Stimulated activated CD8-positive, alpha-beta memory T cell treated with anti-CD3 and anti-CD28 coated beads, Interleukin-4, amount 100 ng/mL, for 48 hours (primary cell): ENCODE measurements at regions not wholly inside any gene's neighbourhood (a gene's known extent, or its start where the extent isn't known, plus 50 kb on each side); places are given as distances from the start of the nearest gene placed in this dataset.
"Not testable (repeated sequence)": the region's sequence is repeated elsewhere in the genome, so short reads cannot be mapped to it uniquely, and the experiment has no call there.

ENCODE experiments used
- DNase-seq: peaks from one replicate; pipeline ENCODE4 v3.0.0-alpha.2; 2020

DNA sequence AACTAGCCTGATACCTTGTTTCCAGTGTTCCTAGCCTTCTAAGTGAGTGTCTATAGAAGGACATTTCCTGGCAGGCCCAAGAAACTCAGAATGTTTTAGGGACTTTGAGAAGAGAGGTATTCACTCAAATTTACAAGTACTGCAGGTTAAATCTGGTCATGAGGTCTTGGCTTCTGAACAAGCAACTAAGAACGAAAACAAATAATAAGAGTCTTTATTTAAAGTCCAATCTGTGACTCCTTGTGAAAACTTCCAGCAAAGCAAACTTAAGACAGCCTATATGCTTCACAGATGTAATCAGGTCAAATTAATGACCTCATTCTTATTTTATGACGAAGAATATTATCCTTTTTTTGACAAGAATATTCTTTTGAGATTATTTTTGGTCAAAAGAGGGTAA is 79.4 kb upstream of the PRSS16 start:
- DNase-seq: no peak

DNA sequence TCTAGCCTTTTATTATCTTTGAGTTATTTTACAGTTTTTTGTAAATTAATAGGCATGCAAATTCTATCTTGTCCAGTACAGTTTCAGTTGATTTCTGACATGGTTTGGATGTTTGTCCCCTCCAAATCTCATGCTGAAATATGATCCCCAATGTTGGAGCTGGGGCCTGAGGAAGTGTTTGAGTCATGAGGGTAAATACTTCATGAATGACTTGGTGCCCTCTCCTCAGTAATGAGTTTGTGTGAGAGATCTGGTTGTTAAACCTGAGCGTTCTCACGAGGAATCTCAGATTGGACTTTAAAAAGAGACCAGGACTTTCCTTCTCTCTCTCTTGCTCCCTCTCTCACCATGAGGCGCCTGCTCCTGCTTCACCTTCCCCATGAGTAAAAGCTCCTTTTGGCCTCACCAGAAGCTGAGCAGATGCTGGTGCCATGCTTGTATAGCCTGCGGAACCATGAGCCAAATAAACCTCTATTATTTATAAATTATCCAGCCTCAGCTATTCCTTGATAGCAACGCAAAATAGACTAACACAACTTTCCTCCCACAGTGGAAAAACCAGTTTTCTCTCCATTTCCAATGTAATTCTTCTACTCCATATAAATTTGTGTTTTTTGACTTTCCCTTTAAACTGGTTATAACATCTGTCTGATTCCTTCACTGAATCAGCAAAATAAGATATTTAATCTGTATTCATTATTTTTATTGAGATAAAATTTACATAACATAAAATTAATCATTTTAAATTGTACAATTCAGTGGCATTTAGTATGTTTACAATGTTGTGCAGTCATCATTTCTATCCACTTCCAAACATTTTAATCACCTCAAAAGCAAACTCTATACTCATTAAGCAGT is 78.7 kb upstream of the PRSS16 start:
- DNase-seq: no peak

DNA sequence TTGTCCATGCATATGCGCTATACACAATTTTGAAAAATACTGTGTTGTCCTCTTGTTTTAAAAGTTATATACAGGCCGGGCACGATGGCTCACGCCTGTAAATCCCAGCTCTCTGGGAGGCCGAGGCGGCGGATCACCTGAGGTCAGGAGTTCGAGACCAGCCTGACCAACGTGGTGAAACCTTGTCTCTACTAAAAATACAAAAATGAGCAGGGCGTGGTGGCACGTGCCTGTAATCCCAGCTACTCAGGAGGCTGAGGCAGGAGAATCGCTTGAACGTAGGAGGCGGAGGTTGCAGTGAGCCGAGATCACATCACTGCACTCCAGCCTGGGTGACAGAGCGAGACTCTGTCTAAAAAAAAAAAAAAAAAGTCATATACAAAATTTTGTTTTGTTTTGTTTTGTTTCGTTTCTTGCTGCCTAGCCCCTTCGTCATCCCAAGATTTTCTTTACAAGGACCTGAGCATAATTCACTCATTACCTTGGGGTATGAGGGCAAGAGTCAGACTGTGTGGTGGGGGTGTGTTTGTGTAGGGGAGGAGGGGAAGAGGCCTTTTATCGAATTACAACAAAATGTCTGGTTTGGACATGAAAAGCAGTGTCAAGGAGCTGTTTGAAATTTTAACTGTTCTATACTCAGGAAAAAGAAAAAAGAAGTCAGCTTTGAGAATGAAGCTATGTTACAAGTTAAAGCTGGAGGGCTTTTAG is 74.8 kb upstream of the PRSS16 start:
- DNase-seq: not testable (repeated sequence)

DNA sequence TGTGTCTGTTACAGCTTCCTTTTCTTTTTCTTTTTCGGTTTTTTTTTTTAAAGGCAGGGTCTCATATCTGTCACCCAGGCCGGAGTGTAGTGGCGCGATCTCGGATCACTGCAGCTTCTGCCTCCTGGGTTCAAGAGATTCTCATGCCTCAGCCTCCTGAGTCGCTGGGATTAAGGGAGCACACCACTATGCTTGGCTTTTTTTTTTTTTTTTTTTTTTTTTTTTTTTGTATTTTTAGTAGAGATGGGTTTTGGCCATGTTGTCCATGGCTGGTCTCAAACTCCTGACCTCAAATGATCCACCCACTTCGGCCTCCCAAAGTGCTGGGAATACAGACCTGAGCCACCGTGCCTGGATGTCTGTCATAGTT is 74.3 kb upstream of the PRSS16 start:
- DNase-seq: not testable (repeated sequence)

DNA sequence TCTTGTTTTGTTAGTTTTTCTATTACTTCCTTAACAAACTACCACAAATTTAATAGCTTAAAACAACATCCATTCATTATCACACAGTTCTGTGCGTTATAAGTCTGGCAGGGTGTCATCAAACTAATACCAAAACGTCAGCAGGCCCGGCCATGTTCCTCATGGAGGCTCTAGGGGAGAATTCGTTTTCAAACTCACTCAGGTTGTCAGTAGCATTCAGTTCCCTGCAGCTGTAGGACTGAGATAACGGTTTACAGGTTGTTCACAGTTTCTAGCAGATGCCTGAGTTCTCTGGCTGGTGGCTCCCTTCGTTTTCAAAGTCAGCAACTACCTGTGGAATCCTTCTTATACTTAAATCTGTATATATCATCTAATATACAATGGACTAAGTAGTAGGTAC is 72.5 kb upstream of the PRSS16 start:
- no peak for DNase-seq

DNA sequence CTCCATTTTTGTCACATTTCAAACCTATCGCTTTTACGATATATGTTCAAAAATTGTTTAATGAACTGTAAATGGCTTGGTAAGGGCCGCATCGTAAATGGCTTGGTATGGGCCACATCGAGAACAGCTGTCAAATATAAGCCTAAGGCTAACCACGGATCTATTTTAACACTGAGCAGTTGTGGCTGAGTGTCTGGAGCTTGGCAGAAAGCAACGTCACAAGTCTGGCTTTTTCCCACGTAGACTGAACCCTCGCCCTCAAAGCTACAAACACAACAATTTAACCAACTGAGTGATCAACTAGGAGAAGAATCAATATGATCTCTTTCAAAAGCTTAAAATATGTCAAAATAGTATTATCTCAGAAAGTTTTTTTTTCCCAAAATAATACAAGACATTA is 71.4 kb upstream of the PRSS16 start:
- DNase-seq: no peak

DNA sequence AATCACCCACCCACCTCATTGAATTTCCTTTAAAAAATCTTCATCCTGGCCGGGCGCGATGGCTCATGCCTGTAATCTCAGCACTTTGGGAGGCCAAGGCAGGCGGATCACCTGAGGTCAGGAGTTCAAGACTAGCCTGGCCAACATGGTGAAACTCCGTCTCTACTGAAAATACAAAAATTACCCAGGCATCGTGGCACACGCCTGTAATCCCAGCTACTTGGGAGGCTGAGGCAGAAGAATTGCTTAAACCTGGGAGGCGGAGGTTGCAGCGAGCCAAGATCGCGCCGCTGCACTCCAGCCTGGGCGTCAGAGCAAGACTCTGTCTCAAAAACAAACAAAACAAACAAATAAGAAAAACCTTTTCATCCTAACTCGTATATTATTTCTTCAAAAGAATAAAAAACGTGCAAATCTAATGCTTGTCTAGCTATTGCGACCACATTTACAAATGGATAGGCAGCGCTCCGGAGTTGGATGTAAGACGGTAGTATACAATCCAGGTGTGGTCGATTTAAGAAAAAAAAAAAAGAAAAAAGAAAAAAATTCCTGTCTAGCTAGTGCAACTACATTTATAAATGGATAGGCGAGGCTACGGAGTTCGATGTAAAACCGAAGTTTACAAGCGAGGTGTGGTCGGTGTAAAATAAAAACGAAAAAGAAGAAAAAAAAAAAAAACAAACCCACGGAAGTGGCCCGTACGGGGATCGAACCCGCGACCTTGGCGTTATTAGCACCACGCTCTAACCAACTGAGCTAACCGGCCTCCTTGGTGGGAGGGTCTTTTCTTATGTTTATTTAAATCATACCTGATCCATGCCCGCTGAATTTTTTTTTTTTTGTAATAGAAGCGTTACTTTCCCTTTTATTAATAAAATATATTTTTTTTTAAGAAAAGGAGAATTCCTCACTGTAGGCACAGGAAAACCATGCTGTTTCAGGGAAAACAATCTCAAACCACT is 70.7 kb upstream of the PRSS16 start:
- DNase-seq: peak; percentile 80

DNA sequence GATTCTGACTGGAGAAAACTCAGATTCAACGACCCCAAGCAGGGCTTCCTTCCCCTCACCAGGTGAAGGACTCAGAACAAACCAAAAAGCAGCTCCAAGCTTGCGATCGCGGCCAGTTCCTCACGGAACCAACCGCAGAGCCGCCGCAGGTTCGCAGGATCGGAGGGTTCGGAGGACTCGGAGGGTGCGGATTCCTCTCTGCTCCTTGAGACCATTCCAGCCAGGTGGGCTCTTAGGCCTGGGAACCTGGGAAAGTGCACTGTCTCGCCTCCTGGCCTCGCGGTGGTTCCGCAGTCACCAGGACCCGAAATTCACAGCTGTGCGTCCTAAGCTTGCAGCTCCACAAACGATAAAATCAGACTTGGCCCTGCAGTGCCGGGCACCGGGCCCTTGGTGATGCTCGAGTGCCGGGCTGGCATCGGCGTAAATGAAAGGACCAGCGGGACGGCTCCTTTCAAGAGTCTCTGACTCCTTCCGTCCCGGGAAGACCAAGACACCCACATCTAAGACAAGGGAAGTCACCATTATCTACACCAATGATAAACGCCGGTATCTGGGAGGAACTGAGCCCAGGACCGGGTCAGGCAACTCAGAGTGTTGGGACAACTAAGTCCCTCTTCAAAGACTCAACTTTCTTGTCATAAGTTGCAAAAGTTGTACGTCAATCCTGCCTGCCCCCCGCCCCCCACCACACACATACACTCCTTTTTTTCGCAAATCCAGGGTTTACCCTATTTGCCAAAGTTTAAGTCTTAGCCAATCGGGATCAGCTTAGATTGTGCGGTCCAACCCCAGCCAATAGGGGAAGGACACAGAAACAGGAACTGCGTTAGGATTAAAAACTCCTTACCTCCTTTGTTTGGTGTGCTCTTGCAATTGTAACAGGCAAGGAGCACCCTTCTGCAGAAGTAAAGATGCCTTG is 69.8 kb upstream of the PRSS16 start:
- peak; percentile 79 for DNase-seq

DNA sequence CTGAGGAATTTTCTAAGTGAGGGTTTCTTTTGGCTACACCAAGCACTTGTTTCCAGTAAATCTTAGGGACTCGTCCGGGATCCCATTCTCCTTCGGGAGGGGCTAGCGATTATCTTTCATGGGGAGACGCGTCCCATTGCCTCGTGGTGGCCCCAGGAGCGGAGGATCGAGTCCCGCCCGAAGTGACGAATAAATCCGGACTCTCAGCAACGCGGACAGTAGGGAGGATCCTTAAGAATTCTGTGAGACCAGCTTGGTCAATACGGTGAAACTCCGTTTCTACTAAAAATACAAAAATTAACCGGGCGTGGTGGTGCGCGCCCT is 69.1 kb upstream of the PRSS16 start:
- peak; percentile 38 for DNase-seq

DNA sequence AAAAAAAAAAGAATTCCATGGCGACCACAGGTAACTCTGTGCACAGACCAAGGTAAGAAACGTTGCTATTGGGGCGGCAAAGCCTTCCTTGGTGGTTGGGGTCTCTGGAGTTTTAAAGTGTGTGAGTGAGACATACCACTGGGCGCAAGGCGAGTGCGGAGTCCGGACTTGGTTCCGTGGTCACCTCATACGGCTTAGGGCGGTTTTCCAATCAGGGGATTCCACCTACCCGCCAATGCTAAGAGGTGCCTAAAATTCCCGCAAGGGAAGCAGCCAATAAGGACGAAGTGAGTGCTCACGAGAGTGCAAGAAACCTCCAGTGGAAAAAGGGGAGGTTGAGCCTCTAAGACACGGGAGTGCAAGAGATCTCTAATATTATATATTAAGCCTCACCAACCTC is 68.6 kb upstream of the PRSS16 start:
- DNase-seq: no peak

DNA sequence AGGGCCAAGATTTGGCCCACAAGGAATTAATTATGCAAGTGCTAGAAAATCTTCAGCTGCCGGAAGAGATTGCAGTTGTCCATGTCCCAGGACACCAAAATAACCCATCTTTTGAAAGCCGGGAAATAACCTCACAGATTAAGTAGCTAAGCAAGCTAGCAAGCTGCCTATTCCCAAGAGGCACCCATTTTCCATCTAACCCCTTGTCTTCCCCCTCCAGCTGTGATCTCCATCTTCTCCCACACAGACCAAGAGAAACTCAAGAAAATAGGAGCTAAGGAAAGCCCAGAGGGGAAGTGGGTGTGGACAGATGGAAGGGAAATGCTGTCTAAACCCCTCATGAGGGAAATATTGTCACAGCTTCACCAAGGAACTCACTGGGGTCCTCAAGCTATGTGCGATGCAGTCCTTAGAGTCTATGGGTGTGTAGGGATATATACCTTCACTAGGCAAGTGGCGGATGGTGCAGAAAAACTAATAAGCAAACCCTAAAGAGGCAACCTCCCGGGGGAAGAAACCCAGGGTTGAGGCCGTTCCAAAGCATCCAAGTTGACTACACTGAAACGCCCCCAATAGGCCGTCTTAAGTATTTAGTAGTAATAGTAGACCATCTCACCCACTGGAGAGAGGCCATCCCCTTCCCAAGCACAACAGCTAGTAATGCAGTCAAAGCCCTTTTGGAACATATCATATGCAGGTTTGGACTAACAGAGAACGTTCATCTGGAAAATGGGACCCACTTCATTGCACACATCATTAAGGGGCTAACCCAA is 64.3 kb upstream of the PRSS16 start:
- DNase-seq: no peak

DNA sequence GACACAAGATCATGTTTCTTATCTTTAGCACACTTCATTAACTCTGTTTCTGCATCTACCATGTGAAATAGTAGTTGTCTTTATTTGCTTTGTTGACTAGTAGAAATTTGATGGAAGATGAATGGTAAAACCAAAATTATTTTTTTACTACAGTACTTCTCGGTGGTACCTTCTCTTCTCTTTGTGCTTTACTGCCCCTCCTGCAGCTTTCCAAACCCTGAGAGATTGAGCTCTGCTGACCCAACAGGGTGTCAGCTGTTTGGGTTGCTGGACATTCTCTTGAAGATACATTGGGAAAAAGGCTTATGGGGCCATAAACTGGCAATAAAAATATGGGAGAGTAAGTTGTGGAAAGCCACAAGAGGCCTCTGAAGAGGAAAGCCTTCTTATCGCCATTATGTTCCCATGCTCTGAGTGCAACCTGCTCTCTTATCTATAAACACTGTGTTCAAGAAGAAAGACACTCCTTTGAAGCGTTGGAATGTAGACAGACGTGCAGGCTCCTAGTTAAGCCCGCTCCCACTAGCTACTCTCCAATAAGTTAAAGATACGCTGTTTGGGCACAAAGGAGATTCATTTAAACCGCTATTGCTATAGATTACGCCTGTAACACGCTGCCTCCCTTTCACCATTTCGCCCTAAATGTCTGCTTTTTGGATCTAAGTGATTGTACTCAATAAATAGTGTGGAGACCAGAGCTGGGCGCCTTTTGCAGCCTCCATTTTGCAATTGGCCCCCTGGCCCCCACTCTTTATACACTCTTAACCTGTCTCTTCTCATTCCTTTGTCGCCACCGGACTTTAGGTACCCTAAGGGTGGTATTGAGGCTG is 60.1 kb upstream of the PRSS16 start:
- DNase-seq: no peak

DNA sequence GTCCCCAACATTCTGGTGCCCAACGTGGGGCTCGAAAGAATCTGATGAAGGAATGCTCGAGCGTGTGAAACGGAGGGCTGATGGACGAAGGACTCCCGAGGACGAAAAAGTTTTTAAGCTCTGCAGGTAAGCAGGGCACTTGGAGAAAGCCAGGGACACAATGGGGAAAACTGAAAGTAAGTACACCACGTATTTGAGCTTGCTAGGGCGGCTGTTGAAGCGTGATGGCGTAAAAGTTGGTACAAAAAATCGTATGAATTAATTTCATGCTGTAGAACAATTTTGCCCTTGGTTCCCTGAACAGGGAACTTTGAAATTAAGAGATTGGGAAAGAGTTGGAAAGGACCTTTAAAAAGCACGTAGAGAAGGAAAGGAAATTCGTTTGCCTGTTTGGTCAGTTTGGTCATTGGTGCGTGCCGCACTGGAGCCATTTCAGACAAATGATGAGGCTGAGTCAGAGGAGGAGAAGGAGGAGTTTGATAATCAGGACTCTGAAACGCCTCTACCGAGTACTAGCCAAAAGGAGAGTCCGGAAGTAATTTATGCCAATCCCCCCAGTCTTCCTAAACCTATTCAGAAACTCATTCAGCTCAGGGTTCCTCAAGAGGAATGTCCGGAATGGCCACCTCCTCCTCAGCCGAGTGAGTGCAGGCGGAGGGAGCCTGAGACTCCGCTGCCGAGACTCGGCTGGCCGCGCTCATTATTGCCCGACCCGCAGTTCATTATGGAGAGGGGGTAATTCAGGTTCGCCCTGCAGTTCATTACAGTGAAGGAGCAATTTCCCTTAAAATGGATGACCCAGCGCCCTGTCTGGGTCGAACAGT is 59.2 kb upstream of the PRSS16 start:
- DNase-seq: peak; percentile 53

DNA sequence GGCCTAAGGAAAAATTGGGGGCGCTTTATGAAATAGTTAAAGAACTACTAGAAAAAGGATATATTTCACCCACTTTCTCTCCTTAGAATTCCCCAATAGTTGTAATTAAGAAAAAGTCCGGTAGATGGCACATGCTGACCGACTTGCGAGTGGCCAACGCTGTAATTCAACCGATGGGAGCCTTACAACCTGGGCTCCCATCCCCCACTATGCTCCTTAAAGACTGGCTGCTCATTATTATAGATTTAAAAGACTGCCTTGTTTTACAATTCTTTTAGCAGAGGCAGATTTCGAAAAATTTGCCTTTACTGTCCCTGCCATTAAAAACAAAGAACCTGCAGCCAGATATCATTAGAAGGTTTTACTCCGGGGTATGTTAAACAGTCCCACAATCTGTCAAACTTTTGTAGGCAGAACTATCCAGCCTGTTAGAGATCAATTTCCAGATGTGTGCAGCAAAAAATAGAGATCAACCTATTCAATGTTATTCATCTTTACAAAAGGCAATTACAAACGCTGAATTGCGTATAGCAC is 58.5 kb upstream of the PRSS16 start:
- peak; percentile 59 for DNase-seq

DNA sequence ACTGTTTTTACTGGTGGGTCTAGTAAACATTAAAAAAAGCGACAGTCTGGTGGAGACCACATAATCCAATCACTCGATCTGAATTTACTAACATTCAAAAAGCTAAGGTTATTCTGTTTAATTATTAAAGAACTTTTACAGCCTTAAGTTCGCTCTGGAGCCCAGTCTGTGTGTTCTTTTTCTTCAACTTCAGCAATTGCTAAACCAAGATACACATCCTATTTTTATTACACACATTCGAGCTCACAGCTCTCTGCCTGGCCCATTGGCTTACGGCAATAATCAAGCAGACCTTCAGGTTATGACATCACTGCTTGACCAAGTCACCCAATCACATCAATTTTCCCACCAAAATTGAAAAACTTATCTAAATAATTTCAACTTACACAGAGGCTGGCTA is 57.4 kb upstream of the PRSS16 start:
- no peak for DNase-seq

DNA sequence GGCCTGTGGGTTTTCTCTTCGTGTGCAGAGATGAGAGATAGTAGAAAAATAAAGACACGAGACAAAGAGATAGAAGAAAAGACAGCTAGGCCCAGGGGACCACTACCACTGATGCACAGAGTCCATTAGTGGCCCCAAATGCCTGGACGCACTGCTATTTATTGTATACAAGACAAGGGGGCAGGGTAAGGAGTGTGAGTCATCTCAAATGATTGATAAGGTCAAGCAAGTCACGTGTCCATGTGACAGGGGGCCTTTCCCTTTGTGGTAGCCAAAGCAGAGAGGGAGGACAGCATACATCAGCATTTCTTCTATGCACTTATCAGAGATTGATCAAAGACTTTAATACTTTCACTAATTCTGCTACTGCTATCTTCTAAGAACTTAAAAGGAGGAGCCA is 53.0 kb upstream of the PRSS16 start:
- DNase-seq: not testable (repeated sequence)

DNA sequence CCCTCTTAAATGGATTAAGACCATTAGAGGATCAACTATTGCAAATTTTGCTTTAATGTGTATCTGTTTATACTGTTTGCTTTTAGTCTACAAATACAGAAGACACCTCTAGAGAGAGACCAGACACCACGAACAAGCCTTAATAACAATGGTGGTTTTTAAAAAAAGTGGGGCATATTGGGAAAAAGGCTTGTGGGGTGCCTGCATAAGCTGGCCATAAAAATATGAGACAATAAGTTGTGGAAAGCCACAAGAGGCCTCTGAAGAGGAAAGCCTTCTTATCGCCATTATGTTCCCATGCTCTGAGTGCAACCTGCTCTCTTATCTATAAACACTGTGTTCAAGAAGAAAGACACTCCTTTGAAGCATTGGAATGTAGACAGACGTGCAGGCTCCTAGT is 52.0 kb upstream of the PRSS16 start:
- not testable (repeated sequence) for DNase-seq
